Transverse colon (tissue), 3 donors: ENCODE measurements at regions not wholly inside any gene's neighbourhood (a gene's known extent, or its start where the extent isn't known, plus 50 kb on each side); places are given as distances from the start of the nearest gene placed in this dataset.

Experiments used
- POLR2A ChIP-seq: fragments of 450-650 bp; IDR thresholded peaks from one replicate; pipeline ENCODE4 v1.6.1; 2016; ENCODE audit warnings: antibody characterized with exemption, mild to moderate bottlenecking, moderate library complexity
- TF ChIP-seq, protein P1 (sequence below), 5 experiments: fragments of 200-600 bp in 3 of 5; fragments of 450-650 bp in 2 of 5; sonication (generic) in 3 of 5; IDR thresholded peaks; 1 replicate in 2 of 5; 2 replicates in 3 of 5; pipeline ENCODE4 v1.5.1; 2016 to 2017; ENCODE audit warnings: antibody characterized with exemption in 5 of 5, inconsistent platforms in 3 of 5, mild to moderate bottlenecking in 2 of 5, moderate library complexity in 1 of 5

DNA sequence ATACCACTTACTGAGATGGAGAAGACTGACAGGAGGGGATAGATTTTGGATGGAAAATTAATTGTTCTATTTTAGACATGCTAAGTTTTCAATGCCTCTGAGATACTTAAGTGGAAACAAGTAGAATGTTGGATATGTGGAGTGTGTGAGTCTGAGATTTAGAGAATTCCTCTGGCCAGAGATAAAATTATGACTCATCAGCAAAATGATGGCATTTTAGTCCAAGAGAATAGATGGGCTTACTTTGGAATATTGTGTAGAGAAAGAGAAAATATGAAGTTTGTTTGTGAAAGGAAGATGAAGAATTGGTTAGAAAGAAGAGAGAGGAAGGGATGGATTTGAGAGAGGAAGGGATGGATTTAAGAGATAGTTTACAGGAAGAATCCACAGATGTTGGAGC, 108.6 kb upstream of the PPP1R2C start:
- TF ChIP-seq, protein P1, sequence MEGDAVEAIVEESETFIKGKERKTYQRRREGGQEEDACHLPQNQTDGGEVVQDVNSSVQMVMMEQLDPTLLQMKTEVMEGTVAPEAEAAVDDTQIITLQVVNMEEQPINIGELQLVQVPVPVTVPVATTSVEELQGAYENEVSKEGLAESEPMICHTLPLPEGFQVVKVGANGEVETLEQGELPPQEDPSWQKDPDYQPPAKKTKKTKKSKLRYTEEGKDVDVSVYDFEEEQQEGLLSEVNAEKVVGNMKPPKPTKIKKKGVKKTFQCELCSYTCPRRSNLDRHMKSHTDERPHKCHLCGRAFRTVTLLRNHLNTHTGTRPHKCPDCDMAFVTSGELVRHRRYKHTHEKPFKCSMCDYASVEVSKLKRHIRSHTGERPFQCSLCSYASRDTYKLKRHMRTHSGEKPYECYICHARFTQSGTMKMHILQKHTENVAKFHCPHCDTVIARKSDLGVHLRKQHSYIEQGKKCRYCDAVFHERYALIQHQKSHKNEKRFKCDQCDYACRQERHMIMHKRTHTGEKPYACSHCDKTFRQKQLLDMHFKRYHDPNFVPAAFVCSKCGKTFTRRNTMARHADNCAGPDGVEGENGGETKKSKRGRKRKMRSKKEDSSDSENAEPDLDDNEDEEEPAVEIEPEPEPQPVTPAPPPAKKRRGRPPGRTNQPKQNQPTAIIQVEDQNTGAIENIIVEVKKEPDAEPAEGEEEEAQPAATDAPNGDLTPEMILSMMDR (IDR thresholded peaks at IDR 0.05): no peak
- no peak for TF ChIP-seq POLR2A
